Liver (tissue), 8 donors: ENCODE measurements at regions not wholly inside any gene's neighbourhood (a gene's known extent, or its start where the extent isn't known, plus 50 kb on each side); places are given as distances from the start of the nearest gene placed in this dataset.
"Not testable (repeated sequence)": the region's sequence is repeated elsewhere in the genome, so short reads cannot be mapped to it uniquely, and the experiment has no call there.

Source experiments
- DNase-seq: peaks from one replicate; pipeline ENCODE4 v3.0.0-alpha.2; 2017; ENCODE audit warnings: low spot score
- H3K27ac ChIP-seq, 2 donors: one replicate each; pipeline ENCODE4 v1.7.0; 2013; ENCODE audit warnings: inconsistent platforms in 2 of 2, low read length in 2 of 2, control low read depth in 1 of 2, low read depth in 1 of 2, mild to moderate bottlenecking in 1 of 2
- H3K27me3 ChIP-seq, 4 donors: one replicate each; pipeline versions ENCODE4 v1.6.1 to v1.7.0; 2013; ENCODE audit warnings: low read length in 3 of 4, inconsistent platforms in 1 of 4, mild to moderate bottlenecking in 1 of 4, moderate library complexity in 1 of 4; ENCODE audit not compliant: control insufficient read depth in 4 of 4, insufficient read depth in 4 of 4
- H3K36me3 ChIP-seq, 4 donors: one replicate each; pipeline versions ENCODE4 v1.6.1 to v1.7.0; 2013; ENCODE audit warnings: low read length in 3 of 4, mild to moderate bottlenecking in 3 of 4, low read depth in 1 of 4, moderate library complexity in 1 of 4; ENCODE audit not compliant: control insufficient read depth in 4 of 4, insufficient read depth in 3 of 4
- H3K4me1 ChIP-seq, 4 donors: one replicate each; pipeline versions ENCODE4 v1.6.1 to v1.7.0; 2013; ENCODE audit warnings: low read length in 3 of 4, mild to moderate bottlenecking in 3 of 4, moderate library complexity in 1 of 4; ENCODE audit not compliant: control insufficient read depth in 4 of 4, insufficient read depth in 4 of 4
- H3K4me3 ChIP-seq, 3 donors: one replicate each; pipeline versions ENCODE4 v1.6.1 to v1.7.0; 2013; ENCODE audit warnings: low read length in 3 of 3, control low read depth in 1 of 3, low read depth in 1 of 3, mild to moderate bottlenecking in 1 of 3
- H3K9ac ChIP-seq, 2 donors: one replicate each; pipeline ENCODE4 v1.7.0; 2013; ENCODE audit warnings: low read length in 2 of 2, mild to moderate bottlenecking in 2 of 2, moderate library complexity in 2 of 2, control low read depth in 1 of 2, low read depth in 1 of 2
- H3K9me3 ChIP-seq, 4 donors: one replicate each; pipeline versions ENCODE4 v1.6.1 to v1.7.0; 2013; ENCODE audit warnings: low read length in 3 of 4; ENCODE audit not compliant: control insufficient read depth in 4 of 4
- CTCF ChIP-seq: fragments of 150-350 bp; IDR thresholded peaks from 2 replicates; pipeline ENCODE4 v1.5.1; 2017; ENCODE audit warnings: improper control_type of control experiment, low read depth, low read length; ENCODE audit not compliant: missing input control
- FOXA1 ChIP-seq: IDR thresholded peaks from 2 replicates; pipeline ENCODE4 v1.6.1; 2016; ENCODE audit warnings: antibody characterized with exemption
- GABPA ChIP-seq, 2 donors: IDR thresholded peaks in 1 of 2; conservative IDR thresholded peaks in 1 of 2; 2 replicates each; pipeline ENCODE4 v1.6.1; 2016; ENCODE audit warnings: antibody characterized with exemption in 2 of 2, mild to moderate bottlenecking in 1 of 2, moderate library complexity in 1 of 2
- HNF4G ChIP-seq: IDR thresholded peaks from 2 replicates; pipeline ENCODE4 v1.6.1; 2016; ENCODE audit warnings: antibody characterized with exemption
- JUND ChIP-seq, 2 donors: IDR thresholded peaks; 2 replicates each; pipeline ENCODE4 v1.6.1; 2016; ENCODE audit warnings: antibody characterized with exemption in 2 of 2
- NR2F2 ChIP-seq: IDR thresholded peaks from 2 replicates; pipeline ENCODE4 v1.6.1; 2016; ENCODE audit warnings: antibody characterized with exemption
- RAD21 ChIP-seq, 2 donors: IDR thresholded peaks; 2 replicates each; pipeline ENCODE4 v1.6.1; 2016; ENCODE audit warnings: antibody characterized with exemption in 2 of 2, mild to moderate bottlenecking in 2 of 2
- REST ChIP-seq: IDR thresholded peaks from 2 replicates; pipeline ENCODE4 v1.6.1; 2016; ENCODE audit warnings: antibody characterized with exemption, mild to moderate bottlenecking
- SP1 ChIP-seq: IDR thresholded peaks from 2 replicates; pipeline ENCODE4 v1.6.1; 2018; ENCODE audit warnings: antibody characterized with exemption, mild to moderate bottlenecking
- TAF1 ChIP-seq: conservative IDR thresholded peaks from 2 replicates; pipeline ENCODE4 v1.6.1; 2016; ENCODE audit warnings: antibody characterized with exemption, mild to moderate bottlenecking
- YY1 ChIP-seq: IDR thresholded peaks from 2 replicates; pipeline ENCODE4 v1.6.1; 2016; ENCODE audit warnings: antibody characterized with exemption, mild to moderate bottlenecking
- WGBS: extraction: QIAGEN DNeasy Blood & Tissue Kit; methylation state at CpG from one replicate; pipeline ENCODE4 v1.1.7; 2013; 5-methylcytosine and 5-hydroxymethylcytosine counted together
- TF ChIP-seq, protein P1 (sequence below): IDR thresholded peaks from 2 replicates; pipeline ENCODE4 v1.6.1; 2016; ENCODE audit warnings: antibody characterized with exemption
- TF ChIP-seq, protein P2 (sequence below): IDR thresholded peaks from 2 replicates; pipeline ENCODE4 v1.6.1; 2016; ENCODE audit warnings: antibody characterized with exemption
- donor health status: healthy.
- donor health status: healthy.
- donor health status: healthy.
- donor health status: healthy.
- donor health status: healthy.

GRCh38 chr12:28759333-28759732 lies 389.7 kb upstream of the FAR2 start:
- H3K27me3 ChIP-seq, result peaks cover 0 to 2% (median 0%) of the 10 kb centered on the region in 4 donors
- no peak for DNase-seq
- no peak overlapping the region for H3K27ac ChIP-seq
- H3K4me3 ChIP-seq, result no peak overlapping the region
- H3K36me3 ChIP-seq, result no peaks in the 10 kb centered on the region
- H3K4me1 ChIP-seq, result no peaks in the 10 kb centered on the region
- WGBS, result 45% methylated on average over 1 of the region's 1 CpG
- H3K9ac ChIP-seq, result no peak overlapping the region
- H3K9me3 ChIP-seq, result no peaks in the 10 kb centered on the region
- TF ChIP-seq FOXA1 (no peak), JUND (IDR thresholded peaks at IDR 0.05) (no peak), NR2F2 (no peak), SP1 (no peak)
- TF ChIP-seq, protein P1, sequence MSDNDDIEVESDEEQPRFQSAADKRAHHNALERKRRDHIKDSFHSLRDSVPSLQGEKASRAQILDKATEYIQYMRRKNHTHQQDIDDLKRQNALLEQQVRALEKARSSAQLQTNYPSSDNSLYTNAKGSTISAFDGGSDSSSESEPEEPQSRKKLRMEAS, result no peak

- not testable (repeated sequence) for H3K9ac ChIP-seq, H3K36me3 ChIP-seq, H3K27ac ChIP-seq, H3K4me3 ChIP-seq, H3K4me1 ChIP-seq, H3K27me3 ChIP-seq, DNase-seq, H3K9me3 ChIP-seq
- 88% methylated on average over 33 of the region's 33 CpGs for WGBS
These were observed 388.8 kb upstream of the FAR2 start for GRCh38 chr12:28760040-28760903.

DNA sequence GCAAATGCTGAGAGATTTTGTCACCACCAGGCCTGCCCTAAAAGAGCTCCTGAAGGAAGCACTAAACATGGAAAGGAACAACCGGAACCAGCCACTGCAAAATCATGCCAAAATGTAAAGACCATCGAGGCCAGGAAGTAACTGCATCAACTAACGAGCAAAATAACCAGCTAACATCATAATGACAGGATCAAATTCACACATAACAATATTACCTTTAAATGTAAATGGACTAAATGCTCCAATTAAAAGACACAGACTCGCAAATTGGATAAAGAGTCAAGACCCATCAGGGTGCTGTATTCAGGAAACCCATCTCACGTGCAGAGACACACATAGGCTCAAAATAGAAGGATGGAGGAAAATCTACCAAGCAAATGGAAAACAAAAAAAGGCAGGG lies 387.2 kb upstream of the FAR2 start:
- 79% methylated on average over 5 of the region's 5 CpGs for WGBS
- not testable (repeated sequence) for H3K27me3 ChIP-seq, DNase-seq, H3K36me3 ChIP-seq, H3K27ac ChIP-seq, H3K9me3 ChIP-seq, H3K4me1 ChIP-seq, H3K9ac ChIP-seq, H3K4me3 ChIP-seq

DNA sequence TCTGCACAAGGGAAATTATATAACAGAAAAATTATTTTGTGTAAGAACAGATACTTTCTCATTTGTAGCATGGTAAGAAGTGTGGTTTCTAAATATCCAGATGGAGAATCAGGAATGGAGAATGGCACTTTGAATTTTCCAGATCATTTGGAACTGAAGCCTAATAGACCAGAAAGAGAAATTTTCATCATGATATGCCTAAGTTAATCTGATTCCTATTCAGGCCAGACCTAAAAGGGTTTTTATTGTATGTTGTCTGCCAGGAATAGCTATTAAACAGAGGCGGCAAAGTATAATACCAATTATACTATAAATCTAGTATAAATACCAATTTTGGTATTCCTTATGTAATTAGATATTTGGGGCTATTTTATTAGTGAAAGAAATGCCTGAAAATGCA lies 382.7 kb upstream of the FAR2 start:
- H3K36me3 ChIP-seq, result no peaks in the 10 kb centered on the region
- no peak overlapping the region for H3K27ac ChIP-seq
- TF ChIP-seq, protein P2, sequence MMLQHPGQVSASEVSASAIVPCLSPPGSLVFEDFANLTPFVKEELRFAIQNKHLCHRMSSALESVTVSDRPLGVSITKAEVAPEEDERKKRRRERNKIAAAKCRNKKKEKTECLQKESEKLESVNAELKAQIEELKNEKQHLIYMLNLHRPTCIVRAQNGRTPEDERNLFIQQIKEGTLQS, result no peak
- TF ChIP-seq, protein P1, result no peak
- no peak for TF ChIP-seq GABPA (IDR thresholded peaks at IDR 0.05 in 1 of 2, conservative IDR thresholded peaks at IDR 0.05 in 1 of 2)
- TF ChIP-seq HNF4G, result no peak
- TF ChIP-seq RAD21 (IDR thresholded peaks at IDR 0.05), result no peak
- TF ChIP-seq NR2F2, result no peak
- TF ChIP-seq TAF1, result no peak
- TF ChIP-seq REST, result no peak
- TF ChIP-seq FOXA1, result no peak
- TF ChIP-seq CTCF, result no peak
- no peak for TF ChIP-seq YY1
- no peak for DNase-seq
- WGBS, result 97% methylated on average over 1 of the region's 1 CpG
- H3K9ac ChIP-seq, result no peak overlapping the region
- no peaks in the 10 kb centered on the region for H3K9me3 ChIP-seq
- peaks cover 0 to 4% (median 0%) of the 10 kb centered on the region in 4 donors for H3K27me3 ChIP-seq
- no peak overlapping the region for H3K4me3 ChIP-seq
- no peaks in the 10 kb centered on the region for H3K4me1 ChIP-seq
